ENCODE measurements at regions not wholly inside any gene's neighbourhood (a gene's known extent, or its start where the extent isn't known, plus 50 kb on each side); places are given as distances from the start of the nearest gene placed in this dataset.

DNA sequence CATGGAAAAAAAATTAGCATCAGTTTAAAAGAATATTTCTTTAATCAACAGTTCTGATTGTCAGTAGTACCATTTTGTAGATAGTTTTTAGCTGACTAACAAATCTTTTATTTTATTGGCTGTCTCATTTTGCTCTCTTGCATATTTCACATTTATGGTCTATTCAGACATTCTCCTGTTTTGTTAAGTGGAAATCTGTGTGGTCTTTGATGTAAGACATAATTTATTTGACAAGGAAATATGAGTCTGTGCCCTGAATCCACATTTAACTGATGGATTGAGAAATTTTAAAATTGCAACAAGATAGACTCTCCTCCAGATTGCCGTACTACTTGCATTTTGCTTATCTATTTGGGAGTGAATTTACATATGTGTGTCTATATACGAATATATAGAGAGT is 96.3 kb upstream of the ATP5MC3 start:
- TF ChIP-seq, protein P1, sequence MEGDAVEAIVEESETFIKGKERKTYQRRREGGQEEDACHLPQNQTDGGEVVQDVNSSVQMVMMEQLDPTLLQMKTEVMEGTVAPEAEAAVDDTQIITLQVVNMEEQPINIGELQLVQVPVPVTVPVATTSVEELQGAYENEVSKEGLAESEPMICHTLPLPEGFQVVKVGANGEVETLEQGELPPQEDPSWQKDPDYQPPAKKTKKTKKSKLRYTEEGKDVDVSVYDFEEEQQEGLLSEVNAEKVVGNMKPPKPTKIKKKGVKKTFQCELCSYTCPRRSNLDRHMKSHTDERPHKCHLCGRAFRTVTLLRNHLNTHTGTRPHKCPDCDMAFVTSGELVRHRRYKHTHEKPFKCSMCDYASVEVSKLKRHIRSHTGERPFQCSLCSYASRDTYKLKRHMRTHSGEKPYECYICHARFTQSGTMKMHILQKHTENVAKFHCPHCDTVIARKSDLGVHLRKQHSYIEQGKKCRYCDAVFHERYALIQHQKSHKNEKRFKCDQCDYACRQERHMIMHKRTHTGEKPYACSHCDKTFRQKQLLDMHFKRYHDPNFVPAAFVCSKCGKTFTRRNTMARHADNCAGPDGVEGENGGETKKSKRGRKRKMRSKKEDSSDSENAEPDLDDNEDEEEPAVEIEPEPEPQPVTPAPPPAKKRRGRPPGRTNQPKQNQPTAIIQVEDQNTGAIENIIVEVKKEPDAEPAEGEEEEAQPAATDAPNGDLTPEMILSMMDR (IDR thresholded peaks at IDR 0.05; ENCODE audit: extremely low read depth in 1 of 2, insufficient read depth in 1 of 2, low read depth in 1 of 2, low read length in 2 of 2) = no peak
- TF ChIP-seq POLR2A (IDR thresholded peaks at IDR 0.05; ENCODE audit: low read depth, low read length) = no peak
- no peak for TF ChIP-seq EZH2 (IDR thresholded peaks at IDR 0.05; ENCODE audit: borderline replicate concordance, low read depth, low read length, severe bottlenecking)
- no peak for TF ChIP-seq POLR2AphosphoS5 (IDR thresholded peaks at IDR 0.05; ENCODE audit: insufficient read depth, low read depth, low read length)
- TF ChIP-seq, protein P2, sequence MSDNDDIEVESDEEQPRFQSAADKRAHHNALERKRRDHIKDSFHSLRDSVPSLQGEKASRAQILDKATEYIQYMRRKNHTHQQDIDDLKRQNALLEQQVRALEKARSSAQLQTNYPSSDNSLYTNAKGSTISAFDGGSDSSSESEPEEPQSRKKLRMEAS (IDR thresholded peaks at IDR 0.05; ENCODE audit: insufficient read depth, insufficient read length) = no peak
- no peak for TF ChIP-seq JUN (IDR thresholded peaks at IDR 0.05; ENCODE audit: borderline replicate concordance, insufficient read depth, insufficient read length, low read depth)
- no peak for TF ChIP-seq FOS (IDR thresholded peaks at IDR 0.05; ENCODE audit: borderline replicate concordance, insufficient read depth, low read length)
- no peak for TF ChIP-seq GATA2 (IDR thresholded peaks at IDR 0.05; ENCODE audit: insufficient read depth, insufficient read length, low read depth, low read length)

Measured in endothelial cell of umbilical vein (primary cell).